AG04450 (cell line): ENCODE measurements at regions not wholly inside any gene's neighbourhood (a gene's known extent, or its start where the extent isn't known, plus 50 kb on each side); places are given as distances from the start of the nearest gene placed in this dataset.

Experiments used
- CTCF ChIA-PET: fragments of 300-600, 350-600 bp; formaldehyde crosslinking; extraction: SDS; loops from one replicate; lab custom pipeline; 2022; ENCODE audit warnings: antibody characterized with exemption, inconsistent platforms; lab: Charles Lee
- POLR2A ChIA-PET: fragments of 350-600 bp; formaldehyde crosslinking; extraction: SDS; loops from one replicate; lab custom pipeline; 2021; ENCODE audit warnings: antibody characterized with exemption, inconsistent platforms; lab: Yijun Ruan, JAX
- DNase-seq: peaks from one replicate; pipeline ENCODE4 v3.0.0-alpha.2; 2011; ENCODE audit warnings: low read depth, low spot score
- H3K27ac ChIP-seq: one replicate; pipeline ENCODE4 v1.5.1; 2012; ENCODE audit warnings: low read depth, low read length, control low read depth
- H3K27me3 ChIP-seq: one replicate; pipeline ENCODE4 v1.6.0; 2012; ENCODE audit warnings: low read length; ENCODE audit not compliant: control insufficient read depth, insufficient read depth
- H3K4me3 ChIP-seq: 2 replicates; pipeline ENCODE4 v1.5.1; 2011; ENCODE audit warnings: mild to moderate bottlenecking, low read depth, low read length, control low read depth
- H3K9me3 ChIP-seq: 2 replicates; pipeline ENCODE4 v1.5.1; 2012; ENCODE audit warnings: low read length; ENCODE audit not compliant: control insufficient read depth, insufficient read depth
- CTCF ChIP-seq: IDR thresholded peaks from 2 replicates; pipeline ENCODE4 v1.5.1; 2011; ENCODE audit warnings: low read depth, low read length, control low read depth, inconsistent platforms

GRCh38 chr6:134402372-134402984 lies 84.6 kb upstream of the SGK1 start:
- Histone ChIP-seq H3K27ac (no peak overlapping the region), H3K4me3 (no peak overlapping the region), H3K27me3 (no peaks in the 10 kb centered on the region), H3K9me3 (no peaks in the 10 kb centered on the region)
- TF ChIP-seq CTCF: no peak
- CTCF ChIA-PET: no interaction called here
- DNase-seq: no peak
- POLR2A ChIA-PET: no interaction called here

GRCh38 chr6:134400941-134401340 lies 83.0 kb upstream of the SGK1 start:
- H3K4me3 ChIP-seq: no peak overlapping the region
- CTCF ChIA-PET: no interaction called here
- no peaks in the 10 kb centered on the region for H3K27me3 ChIP-seq
- POLR2A ChIA-PET: no interaction called here
- no peak overlapping the region for H3K27ac ChIP-seq
- TF ChIP-seq CTCF: no peak
- no peak for DNase-seq
- no peaks in the 10 kb centered on the region for H3K9me3 ChIP-seq

- no peaks in the 10 kb centered on the region for H3K27me3 ChIP-seq
- H3K9me3 ChIP-seq: no peaks in the 10 kb centered on the region
- ChIA-PET CTCF (no interaction called here), POLR2A (no interaction called here)
- TF ChIP-seq CTCF: no peak
- no peak overlapping the region for H3K4me3 ChIP-seq
- H3K27ac ChIP-seq: no peak overlapping the region
- no peak for DNase-seq
Observed at GRCh38 chr6:134398453-134398852, 80.5 kb upstream of the SGK1 start.

- no peak overlapping the region for H3K4me3 ChIP-seq
- no peak for TF ChIP-seq CTCF
- no peaks in the 10 kb centered on the region for H3K27me3 ChIP-seq
- no peak overlapping the region for H3K27ac ChIP-seq
- CTCF ChIA-PET: no interaction called here
- no peak for DNase-seq
- POLR2A ChIA-PET: no interaction called here
- no peaks in the 10 kb centered on the region; the same call in 1 of the 2 replicates for H3K9me3 ChIP-seq
Observed at GRCh38 chr6:134397676-134398075, 79.8 kb upstream of the SGK1 start.

- ChIA-PET CTCF (no interaction called here), POLR2A (no interaction called here)
- H3K27ac ChIP-seq: no peak overlapping the region
Observed at GRCh38 chr6:134394905-134395304, 77.0 kb upstream of the SGK1 start.

More at GRCh38 chr6:134394905-134395304, 77.0 kb upstream of the SGK1 start:
- TF ChIP-seq CTCF: no peak
- no peak for DNase-seq
- Histone ChIP-seq H3K4me3 (no peak overlapping the region), H3K9me3 (no peaks in the 10 kb centered on the region; the same call in 1 of the 2 replicates), H3K27me3 (no peaks in the 10 kb centered on the region)
